MM.1S (cell line): ENCODE measurements at regions not wholly inside any gene's neighbourhood (a gene's known extent, or its start where the extent isn't known, plus 50 kb on each side); places are given as distances from the start of the nearest gene placed in this dataset.

Source experiments
- DNase-seq: peaks from one replicate; pipeline ENCODE4 v3.0.0-alpha.2; 2015
- H2AFZ ChIP-seq: fragments of 300-600 bp; sonication (generic); 2 replicates; pipeline ENCODE4 v1.6.0; 2016; ENCODE audit warnings: antibody characterized with exemption, low read length
- H3F3A ChIP-seq: fragments of 300-600 bp; sonication (generic); 2 replicates; pipeline ENCODE4 v1.6.1; 2016; ENCODE audit warnings: mild to moderate bottlenecking, antibody characterized with exemption, low read length, moderate library complexity, mixed read lengths; ENCODE audit not compliant: insufficient read depth
- H3K27ac ChIP-seq: fragments of 300-600 bp; sonication (generic); 2 replicates; pipeline ENCODE4 v1.5.1; 2016; ENCODE audit warnings: mild to moderate bottlenecking, low read length
- H3K27me3 ChIP-seq: fragments of 300-600 bp; sonication (generic); replicated peaks from 2 replicates; pipeline ENCODE4 v1.6.0; 2016; ENCODE audit warnings: low read length; ENCODE audit not compliant: insufficient read depth
- H3K36me3 ChIP-seq: fragments of 300-600 bp; sonication (generic); replicated peaks from 2 replicates; pipeline ENCODE4 v1.6.1; 2016; ENCODE audit warnings: mild to moderate bottlenecking, low read length, mixed read lengths; ENCODE audit not compliant: insufficient read depth
- H3K4me1 ChIP-seq: fragments of 300-600 bp; sonication (generic); 2 replicates; pipeline ENCODE4 v1.6.1; 2016; ENCODE audit warnings: low read length, mixed read lengths
- H3K4me2 ChIP-seq: fragments of 300-600 bp; sonication (generic); 2 replicates; pipeline ENCODE4 v1.6.0; 2016; ENCODE audit warnings: low read depth, low read length
- H3K4me3 ChIP-seq: fragments of 300-600 bp; sonication (generic); 2 replicates; pipeline ENCODE4 v1.5.1; 2016; ENCODE audit warnings: low read length, mixed read lengths
- H3K79me2 ChIP-seq: fragments of 300-600 bp; sonication (generic); 2 replicates; pipeline ENCODE4 v1.6.1; 2016; ENCODE audit warnings: mixed run types, low read length, mixed read lengths
- H3K9ac ChIP-seq: fragments of 300-600 bp; sonication (generic); 2 replicates; pipeline ENCODE4 v1.6.1; 2016; ENCODE audit warnings: low read length, mixed read lengths
- H3K9me2 ChIP-seq: fragments of 300-600 bp; sonication (generic); replicated peaks from 2 replicates; pipeline ENCODE4 v1.6.1; 2016; ENCODE audit warnings: mild to moderate bottlenecking, low read length, mixed read lengths; ENCODE audit not compliant: insufficient read depth
- H3K9me3 ChIP-seq: fragments of 300-600 bp; sonication (generic); replicated peaks from 2 replicates; pipeline ENCODE4 v1.6.1; 2016; ENCODE audit warnings: mild to moderate bottlenecking, low read length, mixed read lengths; ENCODE audit not compliant: insufficient read depth
- H4K20me1 ChIP-seq: fragments of 300-600 bp; sonication (generic); 2 replicates; pipeline ENCODE4 v1.6.1; 2016; ENCODE audit warnings: mild to moderate bottlenecking, low read length, moderate library complexity, mixed read lengths; ENCODE audit not compliant: insufficient read depth
- CTCF ChIP-seq: fragments of 300-600 bp; sonication (generic); IDR thresholded peaks from 2 replicates; pipeline ENCODE4 v1.5.1; 2016; ENCODE audit warnings: antibody characterized with exemption, low read length, mixed read lengths
- EZH2 ChIP-seq: fragments of 300-600 bp; sonication (generic); optimal IDR thresholded peaks from 2 replicates; pipeline ENCODE3; 2017; ENCODE audit warnings: low read depth, mild to moderate bottlenecking, antibody characterized with exemption, low read length, mixed read lengths
- EZH2phosphoT487 ChIP-seq: fragments of 300-600 bp; sonication (generic); IDR thresholded peaks from 2 replicates; pipeline ENCODE4 v1.6.1; 2018; ENCODE audit warnings: antibody characterized with exemption, low read length

- no peaks in the 10 kb centered on the region for H3K36me3 ChIP-seq
- no peaks in the 10 kb centered on the region for H3K9me2 ChIP-seq
- DNase-seq: no peak
- H3K79me2 ChIP-seq: no peaks in the 10 kb centered on the region
- H3K4me1 ChIP-seq: no peaks in the 10 kb centered on the region
- no peaks in the 10 kb centered on the region for H3K27me3 ChIP-seq
- H3F3A ChIP-seq: no peaks in the 10 kb centered on the region
- no peak overlapping the region for H3K27ac ChIP-seq
- H3K4me2 ChIP-seq: no peak overlapping the region
- H3K4me3 ChIP-seq: no peak overlapping the region
- H3K9me3 ChIP-seq: no peaks in the 10 kb centered on the region
- no peak overlapping the region for H3K9ac ChIP-seq
- H4K20me1 ChIP-seq: no peaks in the 10 kb centered on the region
- no peak overlapping the region for H2AFZ ChIP-seq
- TF ChIP-seq EZH2phosphoT487 (no peak), CTCF (no peak)
Measured at GRCh38 chr11:131092469-131092868, 176.2 kb upstream of the SNX19 start.

GRCh38 chr11:131094827-131095226, 178.5 kb upstream of the SNX19 start:
- H3K4me3 ChIP-seq: no peak overlapping the region
- no peak for TF ChIP-seq EZH2
- TF ChIP-seq EZH2phosphoT487: no peak
- no peak for TF ChIP-seq CTCF
- H3K36me3 ChIP-seq: no peaks in the 10 kb centered on the region
- H2AFZ ChIP-seq: no peak overlapping the region
- no peak for DNase-seq
- no peak overlapping the region for H3K4me2 ChIP-seq
- H3K9ac ChIP-seq: no peak overlapping the region
- no peaks in the 10 kb centered on the region for H3K27me3 ChIP-seq
- H3K27ac ChIP-seq: no peak overlapping the region
- no peaks in the 10 kb centered on the region for H4K20me1 ChIP-seq
- H3K9me2 ChIP-seq: no peaks in the 10 kb centered on the region
- H3F3A ChIP-seq: no peaks in the 10 kb centered on the region
- H3K4me1 ChIP-seq: no peaks in the 10 kb centered on the region
- no peaks in the 10 kb centered on the region for H3K79me2 ChIP-seq
- H3K9me3 ChIP-seq: no peaks in the 10 kb centered on the region

- Histone ChIP-seq H4K20me1 (no peaks in the 10 kb centered on the region), H3K9me3 (no peaks in the 10 kb centered on the region), H3K79me2 (no peaks in the 10 kb centered on the region), H3K27ac (no peak overlapping the region), H3K9me2 (no peaks in the 10 kb centered on the region), H3F3A (no peaks in the 10 kb centered on the region), H3K4me2 (no peak overlapping the region), H3K9ac (no peak overlapping the region), H3K36me3 (no peaks in the 10 kb centered on the region), H3K4me1 (no peaks in the 10 kb centered on the region), H2AFZ (no peak overlapping the region), H3K4me3 (no peak overlapping the region), H3K27me3 (no peaks in the 10 kb centered on the region)
- DNase-seq: no peak
- TF ChIP-seq CTCF: no peak
Measured at GRCh38 chr11:131095511-131096185, 179.4 kb upstream of the SNX19 start.
